ENCODE measurements at regions not wholly inside any gene's neighbourhood (a gene's known extent, or its start where the extent isn't known, plus 50 kb on each side); places are given as distances from the start of the nearest gene placed in this dataset.
A peak's percentile ranks its signal among the peaks of the same experiment; 100 is the strongest.

DNA sequence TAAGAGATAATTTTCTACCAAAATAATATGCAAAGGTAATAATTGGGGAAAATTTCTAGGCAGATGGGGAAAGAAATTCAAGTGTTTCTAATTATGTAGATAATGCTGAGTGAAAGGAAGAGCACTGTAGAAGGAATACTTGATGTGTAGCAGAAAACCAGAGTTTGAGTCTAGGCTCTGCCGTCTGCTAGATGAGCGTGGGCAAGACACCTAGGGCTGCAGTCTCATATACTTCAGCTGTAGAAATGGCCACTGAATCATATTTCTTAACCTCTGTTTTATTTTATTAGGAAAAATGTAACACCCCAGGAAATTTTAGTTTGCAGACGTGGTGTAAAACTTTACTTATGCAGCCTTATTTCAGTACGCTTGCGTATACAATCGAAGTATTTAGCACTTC, 59.8 kb upstream of the SLC38A2 start:
- Histone ChIP-seq H3K27ac (peak overlapping the region; percentile 96), H3K4me3 (ENCODE audit: low read depth, low read length) (no peak overlapping the region), H3K27me3 (replicated peaks) (no peaks in the 10 kb centered on the region), H3K36me3 (replicated peaks) (no peaks in the 10 kb centered on the region)
- TF ChIP-seq, protein P1, sequence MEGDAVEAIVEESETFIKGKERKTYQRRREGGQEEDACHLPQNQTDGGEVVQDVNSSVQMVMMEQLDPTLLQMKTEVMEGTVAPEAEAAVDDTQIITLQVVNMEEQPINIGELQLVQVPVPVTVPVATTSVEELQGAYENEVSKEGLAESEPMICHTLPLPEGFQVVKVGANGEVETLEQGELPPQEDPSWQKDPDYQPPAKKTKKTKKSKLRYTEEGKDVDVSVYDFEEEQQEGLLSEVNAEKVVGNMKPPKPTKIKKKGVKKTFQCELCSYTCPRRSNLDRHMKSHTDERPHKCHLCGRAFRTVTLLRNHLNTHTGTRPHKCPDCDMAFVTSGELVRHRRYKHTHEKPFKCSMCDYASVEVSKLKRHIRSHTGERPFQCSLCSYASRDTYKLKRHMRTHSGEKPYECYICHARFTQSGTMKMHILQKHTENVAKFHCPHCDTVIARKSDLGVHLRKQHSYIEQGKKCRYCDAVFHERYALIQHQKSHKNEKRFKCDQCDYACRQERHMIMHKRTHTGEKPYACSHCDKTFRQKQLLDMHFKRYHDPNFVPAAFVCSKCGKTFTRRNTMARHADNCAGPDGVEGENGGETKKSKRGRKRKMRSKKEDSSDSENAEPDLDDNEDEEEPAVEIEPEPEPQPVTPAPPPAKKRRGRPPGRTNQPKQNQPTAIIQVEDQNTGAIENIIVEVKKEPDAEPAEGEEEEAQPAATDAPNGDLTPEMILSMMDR (IDR thresholded peaks at IDR 0.05; ENCODE audit: low read depth, low read length, missing control alignments) = no peak
- no peak for DNase-seq
- in situ Hi-C loops (cut with HindIII; ENCODE audit: low pct_ligation_motif_present, low sequenced_read_pairs) = no loop called here

DNA sequence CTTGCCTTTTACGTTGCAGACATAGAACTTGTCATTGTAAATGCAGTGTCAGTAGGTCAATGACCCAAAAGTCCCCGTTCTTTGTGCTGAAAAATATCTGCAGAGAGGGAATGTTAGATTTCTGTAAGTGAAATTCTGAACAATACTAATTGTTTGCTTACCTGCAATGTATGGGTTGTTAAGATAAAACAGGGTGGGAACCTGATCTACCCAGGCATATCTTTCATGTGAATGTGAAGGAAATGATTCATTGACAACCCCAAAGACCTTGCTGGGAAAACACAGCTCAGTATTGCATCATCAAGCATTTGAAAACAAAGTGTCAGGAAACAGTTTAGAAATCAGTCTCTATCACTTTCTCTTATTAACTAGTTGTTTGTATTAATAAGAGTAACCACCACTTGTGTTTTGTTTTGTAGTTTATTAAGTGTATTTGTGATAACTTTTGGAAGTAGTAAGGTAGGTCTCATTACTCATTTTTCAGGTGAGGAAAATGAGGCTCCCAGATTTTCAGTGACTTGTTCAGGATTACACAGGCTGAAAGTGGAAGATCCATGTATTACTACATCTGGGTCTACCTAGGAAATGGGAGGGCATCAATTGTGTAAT, 57.9 kb upstream of the SLC38A2 start:
- Histone ChIP-seq H3K27ac (peak overlapping the region; percentile 96), H3K4me3 (ENCODE audit: low read depth, low read length) (no peak overlapping the region), H3K27me3 (replicated peaks) (no peaks in the 10 kb centered on the region), H3K36me3 (replicated peaks) (no peaks in the 10 kb centered on the region)
- in situ Hi-C loops (cut with HindIII; ENCODE audit: low pct_ligation_motif_present, low sequenced_read_pairs) = no loop called here
- TF ChIP-seq, protein P1 (IDR thresholded peaks at IDR 0.05; ENCODE audit: low read depth, low read length, missing control alignments) = no peak
- peak; percentile 81 for DNase-seq

All from brain microvascular endothelial cell (primary cell).